ENCODE measurements at regions not wholly inside any gene's neighbourhood (a gene's known extent, or its start where the extent isn't known, plus 50 kb on each side); places are given as distances from the start of the nearest gene placed in this dataset.

- H3K27me3 ChIP-seq (ENCODE audit: control insufficient read depth, insufficient read depth, low read length): peaks cover 2% of the 10 kb centered on the region; the same call in 1 of the 2 replicates
- H3K9me3 ChIP-seq (ENCODE audit: control insufficient read depth, insufficient read depth, low read depth, low read length): no peaks in the 10 kb centered on the region
- CTCF ChIA-PET: no interaction called here
- no peaks in the 10 kb centered on the region for H3K4me1 ChIP-seq (ENCODE audit: control insufficient read depth, insufficient read depth, low read length)
- TF ChIP-seq TCF7L2 (IDR thresholded peaks at IDR 0.05; ENCODE audit: low read depth, low read length) (no peak), SIN3A (IDR thresholded peaks at IDR 0.05; ENCODE audit: borderline replicate concordance, insufficient read depth, low read depth, low read length) (no peak), CTCF (IDR thresholded peaks at IDR 0.05) (no peak), POLR2AphosphoS5 (IDR thresholded peaks at IDR 0.05; ENCODE audit: low read depth, low read length) (no peak), REST (IDR thresholded peaks at IDR 0.05; ENCODE audit: insufficient read depth in 1 of 2, low read depth in 2 of 2, low read length in 1 of 2) (no peak)
- intact Hi-C loops (cut with micrococcal nuclease; ENCODE audit: unreplicated experiment) (no loop called here), in situ Hi-C loops (cut with HindIII; ENCODE audit: low pct_unique_long_range_greater_than_20kb, low sequenced_read_pairs) (no loop called here)
- POLR2A ChIA-PET: no interaction called here
- no peak for ATAC-seq
- no TSS peak for BruUV-seq (replicated peaks)
- DNase-seq (ENCODE audit: low read depth, low spot score): no peak
- no peaks in the 10 kb centered on the region for H3K36me3 ChIP-seq (ENCODE audit: control insufficient read depth, insufficient read depth, low read length)
- no peak overlapping the region for H3K27ac ChIP-seq (ENCODE audit: low read length)
- no peak overlapping the region for H3K4me3 ChIP-seq (ENCODE audit: low read depth in 2 of 2, low read length in 2 of 2)
Measured at GRCh38 chr12:67727702-67728666, 79.4 kb downstream of the DYRK2 start.

GRCh38 chr12:67732857-67733256 lies 84.3 kb downstream of the DYRK2 start:
- Histone ChIP-seq H3K36me3 (ENCODE audit: control insufficient read depth, insufficient read depth, low read length) (no peaks in the 10 kb centered on the region), H3K27ac (ENCODE audit: low read length) (no peak overlapping the region), H3K27me3 (ENCODE audit: control insufficient read depth, insufficient read depth, low read length) (peaks cover 2% of the 10 kb centered on the region; the same call in 1 of the 2 replicates), H3K4me3 (ENCODE audit: low read depth in 2 of 2, low read length in 2 of 2) (no peak overlapping the region), H3K4me1 (ENCODE audit: control insufficient read depth, insufficient read depth, low read length) (no peaks in the 10 kb centered on the region), H3K9me3 (ENCODE audit: control insufficient read depth, insufficient read depth, low read depth, low read length) (no peaks in the 10 kb centered on the region)
- no TSS peak for BruUV-seq (replicated peaks)
- TF ChIP-seq REST (IDR thresholded peaks at IDR 0.05; ENCODE audit: insufficient read depth in 1 of 2, low read depth in 2 of 2, low read length in 1 of 2) (no peak), SIN3A (IDR thresholded peaks at IDR 0.05; ENCODE audit: borderline replicate concordance, insufficient read depth, low read depth, low read length) (no peak), TCF7L2 (IDR thresholded peaks at IDR 0.05; ENCODE audit: low read depth, low read length) (no peak), POLR2AphosphoS5 (IDR thresholded peaks at IDR 0.05; ENCODE audit: low read depth, low read length) (no peak), CTCF (IDR thresholded peaks at IDR 0.05) (no peak)
- ChIA-PET CTCF (no interaction called here), POLR2A (no interaction called here)
- ATAC-seq (no peak), DNase-seq (ENCODE audit: low read depth, low spot score) (no peak)
- in situ Hi-C loops (cut with HindIII; ENCODE audit: low pct_unique_long_range_greater_than_20kb, low sequenced_read_pairs) (no loop called here), intact Hi-C loops (cut with micrococcal nuclease; ENCODE audit: unreplicated experiment) (no loop called here)
